ENCODE measurements at regions not wholly inside any gene's neighbourhood (a gene's known extent, or its start where the extent isn't known, plus 50 kb on each side); places are given as distances from the start of the nearest gene placed in this dataset.

DNA sequence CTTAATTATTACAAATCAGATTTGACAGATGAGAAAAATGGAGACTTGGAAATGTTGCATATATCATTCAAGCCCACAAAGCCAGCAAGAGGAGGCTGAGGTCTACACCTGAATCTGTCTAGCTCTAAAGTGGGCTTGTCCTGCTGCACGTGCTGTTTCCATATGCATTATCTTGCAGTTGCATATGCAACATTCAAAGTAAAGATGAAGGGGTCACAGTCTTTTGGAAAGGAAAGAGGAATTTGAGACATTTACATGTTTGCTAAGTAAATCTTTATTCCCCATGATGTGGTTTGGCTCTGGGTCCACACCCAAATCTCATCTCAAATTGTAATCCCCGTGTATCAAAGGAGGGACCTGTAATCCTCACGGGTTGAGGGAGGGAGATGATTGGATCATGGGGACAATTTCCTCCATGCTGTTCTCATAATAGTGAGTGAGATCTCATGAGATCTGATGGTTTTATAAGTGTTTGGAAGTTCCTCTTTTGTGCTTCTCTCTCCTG lies 98.3 kb downstream of the BACH1 start:
- Mint-ChIP-seq H3K36me3 (ENCODE audit: low read depth) (peaks cover 35% of the 10 kb centered on the region), H3K9me3 (peaks cover 20% of the 10 kb centered on the region), H3K27ac (no peak overlapping the region), H3K4me1 (ENCODE audit: low read depth) (no peaks in the 10 kb centered on the region), H3K27me3 (no peaks in the 10 kb centered on the region), H3K4me3 (no peak overlapping the region)
- DNase-seq: no peak

DNA sequence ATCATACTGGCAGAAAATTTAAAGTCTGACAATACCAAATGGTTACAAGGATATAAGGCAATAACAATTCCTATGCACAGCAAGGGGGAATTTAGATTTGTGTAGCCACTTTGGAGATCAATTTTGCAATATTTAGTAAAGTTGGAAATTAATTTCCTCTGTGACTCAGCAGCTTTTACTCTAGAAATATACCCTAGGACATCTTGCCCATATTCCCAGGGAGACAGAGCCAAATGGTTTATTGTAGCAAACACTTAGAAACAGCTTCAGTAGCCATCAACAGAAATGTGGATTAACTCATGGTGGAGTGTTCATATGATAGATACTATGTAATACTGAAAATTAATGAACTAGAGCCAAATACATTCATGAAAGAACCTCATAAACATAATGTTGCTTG lies 104.6 kb downstream of the BACH1 start:
- Mint-ChIP-seq H3K4me3 (no peak overlapping the region), H3K4me1 (ENCODE audit: low read depth) (no peaks in the 10 kb centered on the region), H3K36me3 (ENCODE audit: low read depth) (peaks cover 22% of the 10 kb centered on the region), H3K27ac (no peak overlapping the region), H3K27me3 (no peaks in the 10 kb centered on the region), H3K9me3 (peaks cover 18% of the 10 kb centered on the region)
- no peak for DNase-seq

DNA sequence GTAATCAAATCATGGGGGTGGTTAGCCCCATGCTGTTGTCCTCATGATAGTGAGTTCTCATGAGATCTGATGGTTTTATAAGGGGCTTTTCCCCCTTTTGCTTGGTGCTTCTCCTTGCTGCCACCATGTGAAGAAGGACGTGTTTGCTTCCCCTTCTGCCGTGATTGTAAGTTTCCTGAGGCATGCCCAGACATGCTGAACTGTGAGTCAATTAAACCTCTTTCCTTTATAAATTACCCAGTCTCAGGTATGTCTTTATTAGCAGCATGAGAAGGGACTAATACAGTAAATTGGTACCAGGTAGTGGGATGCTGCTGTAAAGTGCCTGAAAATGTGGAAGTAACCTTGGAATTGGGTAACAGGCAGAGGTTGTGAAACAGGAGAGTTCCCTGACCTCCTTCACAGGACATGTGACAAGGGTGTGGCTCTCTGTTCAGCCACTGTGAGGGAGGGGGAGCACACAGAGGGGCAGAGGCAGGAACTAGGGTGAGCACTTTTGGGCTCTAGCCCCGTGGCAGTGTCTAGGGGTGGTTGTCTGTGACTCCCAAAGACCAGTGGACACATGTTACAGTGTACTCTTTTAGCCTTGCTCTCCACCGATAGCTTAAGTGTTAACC lies 105.3 kb downstream of the BACH1 start:
- Mint-ChIP-seq H3K27ac (no peak overlapping the region), H3K9me3 (peaks cover 10% of the 10 kb centered on the region), H3K4me3 (no peak overlapping the region), H3K4me1 (ENCODE audit: low read depth) (no peaks in the 10 kb centered on the region), H3K36me3 (ENCODE audit: low read depth) (peaks cover 14% of the 10 kb centered on the region), H3K27me3 (no peaks in the 10 kb centered on the region)
- DNase-seq: no peak

DNA sequence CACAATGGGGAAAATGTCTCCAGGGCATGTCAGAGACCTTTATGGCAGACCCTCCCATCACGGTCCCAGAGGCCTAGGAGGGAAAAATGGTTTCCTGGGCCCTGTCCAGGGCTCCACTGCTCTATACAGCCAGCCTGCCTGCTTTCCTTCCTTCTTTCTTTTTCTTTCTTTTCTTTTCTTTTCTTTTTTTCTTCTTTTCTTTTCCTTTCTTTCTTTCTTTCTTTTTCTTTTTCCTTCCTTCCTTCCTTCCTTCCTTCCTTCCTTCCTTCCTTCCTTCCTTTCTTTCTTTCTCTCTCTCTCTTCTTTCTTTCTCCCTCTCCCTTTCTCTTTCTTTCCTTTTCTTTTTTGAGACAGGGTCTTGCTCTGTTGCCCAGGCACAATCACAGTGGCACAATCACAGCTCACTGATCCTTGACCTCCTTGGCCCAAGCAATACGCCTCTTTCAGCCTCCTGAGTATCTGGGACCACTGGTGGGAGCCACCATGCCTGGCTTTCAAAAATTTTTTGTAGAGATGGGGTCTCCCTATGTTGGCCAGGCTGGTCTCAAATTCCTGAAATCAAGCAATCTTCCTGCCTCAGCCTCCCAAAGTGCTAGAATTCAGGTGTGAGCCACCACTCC lies 106.9 kb downstream of the BACH1 start:
- Mint-ChIP-seq H3K4me3 (no peak overlapping the region), H3K27me3 (no peaks in the 10 kb centered on the region), H3K27ac (no peak overlapping the region), H3K4me1 (ENCODE audit: low read depth) (no peaks in the 10 kb centered on the region), H3K36me3 (ENCODE audit: low read depth) (peaks cover 1% of the 10 kb centered on the region), H3K9me3 (no peaks in the 10 kb centered on the region)
- DNase-seq: no peak

DNA sequence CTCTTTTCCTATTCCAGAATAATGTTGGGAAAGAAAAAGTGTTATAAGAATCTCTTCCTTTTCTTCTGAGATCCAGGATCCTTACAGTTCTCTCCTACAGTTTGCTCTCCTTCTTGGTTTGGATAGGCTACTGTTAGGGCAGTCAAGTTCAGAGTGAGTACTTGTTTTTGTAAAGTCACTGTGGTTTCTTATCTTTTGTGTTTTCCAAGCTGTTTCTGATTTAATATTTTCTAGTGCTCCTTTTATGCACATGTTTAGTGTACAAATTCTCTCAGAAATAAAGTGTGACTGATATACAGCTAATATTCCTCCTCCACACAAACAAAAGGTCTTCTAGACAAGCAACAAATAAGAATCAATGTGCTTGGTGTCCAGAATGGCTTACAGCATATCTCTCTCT lies 107.7 kb downstream of the BACH1 start:
- Mint-ChIP-seq H3K4me3 (no peak overlapping the region), H3K27me3 (no peaks in the 10 kb centered on the region), H3K36me3 (ENCODE audit: low read depth) (no peaks in the 10 kb centered on the region), H3K9me3 (no peaks in the 10 kb centered on the region), H3K4me1 (ENCODE audit: low read depth) (no peaks in the 10 kb centered on the region), H3K27ac (no peak overlapping the region)
- no peak for DNase-seq

DNA sequence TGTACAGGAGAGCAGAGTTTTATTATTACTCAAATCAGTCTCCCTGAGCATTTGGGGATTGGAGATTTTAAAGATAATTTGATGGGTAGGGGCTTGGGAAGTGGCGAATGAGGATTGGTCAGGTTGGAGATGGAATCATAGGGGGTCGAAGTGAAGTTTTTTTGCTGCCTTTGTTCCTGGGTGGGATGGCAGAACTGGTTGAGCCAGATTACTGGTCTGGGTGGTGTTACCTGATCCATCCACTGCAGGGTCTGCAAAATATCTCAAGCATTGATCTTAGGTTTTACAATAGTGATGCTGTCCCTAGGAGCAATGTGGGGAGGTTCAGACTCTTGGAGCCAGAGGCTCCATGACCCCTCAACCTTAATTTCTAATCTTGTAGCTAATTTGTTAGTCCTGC lies 108.8 kb downstream of the BACH1 start:
- Mint-ChIP-seq H3K9me3 (no peaks in the 10 kb centered on the region), H3K36me3 (ENCODE audit: low read depth) (no peaks in the 10 kb centered on the region), H3K27me3 (no peaks in the 10 kb centered on the region), H3K27ac (no peak overlapping the region), H3K4me3 (no peak overlapping the region), H3K4me1 (ENCODE audit: low read depth) (no peaks in the 10 kb centered on the region)
- no peak for DNase-seq

DNA sequence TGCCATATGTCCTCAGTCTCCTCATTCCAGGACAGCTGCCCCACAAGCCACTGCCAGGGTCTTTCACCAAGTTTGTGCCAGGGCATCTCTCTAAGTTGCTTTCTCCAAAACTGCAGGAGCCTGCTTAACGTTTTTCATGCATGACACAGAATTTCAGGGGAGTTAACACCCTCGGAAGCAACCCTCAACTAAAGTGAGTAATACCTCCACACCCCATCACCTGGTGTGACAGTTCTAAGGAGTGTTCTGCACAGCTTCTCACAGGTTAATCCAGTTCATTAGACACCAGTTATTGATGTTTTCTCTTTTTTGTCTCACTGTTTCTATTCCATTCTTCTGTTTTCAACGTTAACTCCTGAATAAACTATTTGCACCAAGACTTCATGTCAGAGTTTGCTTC lies 115.0 kb downstream of the BACH1 start:
- H3K4me3 Mint-ChIP-seq: no peak overlapping the region
- H3K27ac Mint-ChIP-seq: no peak overlapping the region
- no peak for DNase-seq
- H3K27me3 Mint-ChIP-seq: no peaks in the 10 kb centered on the region
- H3K4me1 Mint-ChIP-seq (ENCODE audit: low read depth): peaks cover 4% of the 10 kb centered on the region
- peaks cover 16% of the 10 kb centered on the region for H3K36me3 Mint-ChIP-seq (ENCODE audit: low read depth)
- H3K9me3 Mint-ChIP-seq: no peaks in the 10 kb centered on the region

DNA sequence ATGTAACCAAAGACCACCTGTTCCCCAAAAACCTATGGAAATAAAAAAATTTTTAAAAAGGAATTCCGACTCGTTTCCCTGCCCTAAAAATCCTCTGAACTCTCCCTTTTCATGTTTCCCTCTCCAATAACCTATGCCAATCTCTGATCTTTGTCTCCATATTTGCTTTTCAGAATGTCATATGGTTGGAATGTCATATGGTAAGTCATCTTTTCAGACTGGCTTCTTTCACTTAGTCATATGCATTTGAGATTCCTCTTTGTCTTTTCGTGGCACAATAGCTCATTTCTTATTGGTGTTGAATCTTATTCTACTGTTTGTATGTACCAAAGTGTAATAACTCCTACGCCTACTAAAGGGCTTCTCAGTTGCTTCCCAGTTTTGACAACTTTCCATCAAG lies 117.5 kb downstream of the BACH1 start:
- Mint-ChIP-seq H3K27me3 (no peaks in the 10 kb centered on the region), H3K9me3 (peaks cover 3% of the 10 kb centered on the region), H3K36me3 (ENCODE audit: low read depth) (peaks cover 18% of the 10 kb centered on the region), H3K27ac (no peak overlapping the region), H3K4me3 (no peak overlapping the region), H3K4me1 (ENCODE audit: low read depth) (peaks cover 6% of the 10 kb centered on the region)
- DNase-seq: no peak

DNA sequence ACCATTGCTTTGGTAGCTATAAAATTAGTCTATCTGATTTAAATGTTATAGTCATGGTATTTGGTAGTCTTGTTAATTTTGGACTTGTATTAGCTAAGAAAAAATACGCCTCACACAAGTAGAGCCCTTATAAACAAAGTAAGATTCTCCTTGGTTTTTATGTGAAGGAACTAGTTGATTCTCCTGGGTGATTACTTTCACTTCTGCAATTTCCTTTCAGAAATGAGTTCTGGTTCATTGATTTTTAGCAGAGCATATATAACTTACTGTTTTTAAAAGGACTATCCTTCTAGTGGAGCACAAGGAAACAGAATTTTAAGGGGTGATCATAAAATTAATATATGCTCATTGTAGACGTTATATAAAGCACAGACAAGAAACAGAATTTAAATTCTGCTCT lies 120.1 kb downstream of the BACH1 start:
- no peak overlapping the region for H3K4me3 Mint-ChIP-seq
- peaks cover 3% of the 10 kb centered on the region for H3K9me3 Mint-ChIP-seq
- H3K4me1 Mint-ChIP-seq (ENCODE audit: low read depth): peaks cover 6% of the 10 kb centered on the region
- DNase-seq: no peak
- H3K27me3 Mint-ChIP-seq: no peaks in the 10 kb centered on the region
- peaks cover 15% of the 10 kb centered on the region for H3K36me3 Mint-ChIP-seq (ENCODE audit: low read depth)
- H3K27ac Mint-ChIP-seq: no peak overlapping the region

DNA sequence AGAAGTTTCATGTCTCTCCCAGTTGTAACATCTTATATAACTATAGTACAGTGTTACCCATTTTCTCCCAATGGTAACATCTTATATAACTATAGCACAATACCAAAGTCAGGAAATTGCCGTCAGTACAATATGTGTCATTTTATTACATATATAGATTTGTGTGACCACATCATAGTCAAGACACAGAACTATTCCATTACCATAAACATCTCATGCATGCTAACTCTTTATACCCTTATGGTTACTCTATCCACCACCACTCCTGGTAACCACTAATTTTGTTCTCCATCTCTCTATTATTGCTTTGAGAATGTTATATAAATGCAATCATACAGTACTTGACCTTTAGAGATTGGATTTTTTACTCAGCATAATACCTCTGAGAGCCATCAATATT lies 120.7 kb downstream of the BACH1 start:
- H3K9me3 Mint-ChIP-seq: peaks cover 3% of the 10 kb centered on the region
- H3K27me3 Mint-ChIP-seq: no peaks in the 10 kb centered on the region
- DNase-seq: no peak
- no peak overlapping the region for H3K27ac Mint-ChIP-seq
- no peak overlapping the region for H3K4me3 Mint-ChIP-seq
- peaks cover 6% of the 10 kb centered on the region for H3K4me1 Mint-ChIP-seq (ENCODE audit: low read depth)
- H3K36me3 Mint-ChIP-seq (ENCODE audit: low read depth): peaks cover 12% of the 10 kb centered on the region

DNA sequence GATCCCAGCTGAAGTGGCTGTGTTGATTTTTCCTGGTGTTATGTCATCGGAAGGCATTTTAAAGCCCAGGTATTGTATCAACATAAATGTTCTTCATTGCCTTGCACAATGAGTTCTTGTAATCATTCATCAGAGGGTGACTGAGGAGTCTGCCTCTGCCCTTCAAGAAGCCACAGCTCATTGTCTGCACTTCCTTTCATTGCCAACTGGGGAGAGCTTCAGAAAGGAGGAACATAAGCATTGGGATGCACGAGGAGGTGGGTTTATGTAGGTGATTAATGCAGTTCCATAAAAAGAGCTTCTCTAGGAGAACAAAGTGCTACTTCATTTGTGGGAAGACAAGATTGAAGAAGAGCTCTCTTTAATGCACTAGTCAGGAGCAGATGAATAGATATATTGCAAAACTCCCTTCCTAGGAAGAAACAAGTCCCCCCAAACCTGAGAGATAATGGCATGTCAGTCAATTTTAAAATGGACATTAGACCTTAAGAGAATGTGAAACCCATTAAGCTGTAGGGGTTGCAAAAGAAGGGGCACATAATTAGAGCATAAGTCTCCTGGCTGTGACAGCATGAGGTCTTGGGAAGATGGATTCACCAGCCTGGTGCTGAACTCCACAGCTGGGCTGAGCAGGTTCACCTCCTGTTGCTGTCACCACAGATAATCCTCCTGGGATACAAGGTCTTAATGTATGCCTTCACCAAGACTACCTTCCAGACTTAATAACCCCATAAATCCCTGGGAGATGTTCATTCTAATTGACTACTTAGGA lies 124.6 kb downstream of the BACH1 start:
- Mint-ChIP-seq H3K36me3 (ENCODE audit: low read depth) (peaks cover 1% of the 10 kb centered on the region), H3K4me1 (ENCODE audit: low read depth) (peaks cover 5% of the 10 kb centered on the region), H3K9me3 (peaks cover 3% of the 10 kb centered on the region), H3K27ac (no peak overlapping the region), H3K27me3 (no peaks in the 10 kb centered on the region), H3K4me3 (no peak overlapping the region)
- no peak for DNase-seq

DNA sequence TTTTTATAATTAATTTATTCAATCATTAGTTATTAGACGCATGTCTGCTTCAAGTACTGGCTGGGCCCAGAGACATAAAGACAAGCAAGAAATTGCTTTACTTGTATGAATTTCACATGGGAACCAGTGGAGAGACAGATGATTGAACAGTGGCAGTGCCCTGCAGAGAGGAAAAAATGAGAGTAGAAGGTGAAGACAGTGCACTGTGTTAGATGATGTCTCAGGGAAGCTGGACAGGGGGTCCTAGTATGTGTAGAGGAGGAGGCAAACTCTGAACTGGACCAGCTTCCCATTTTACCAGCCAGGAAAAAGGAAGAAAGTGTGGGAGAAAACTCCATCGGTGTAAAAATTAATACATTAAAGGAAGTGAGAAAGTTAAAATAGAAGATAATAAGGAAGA lies 126.0 kb downstream of the BACH1 start:
- H3K9me3 Mint-ChIP-seq: peaks cover under 1% of the 10 kb centered on the region
- no peak overlapping the region for H3K27ac Mint-ChIP-seq
- DNase-seq: no peak
- no peaks in the 10 kb centered on the region for H3K4me1 Mint-ChIP-seq (ENCODE audit: low read depth)
- H3K4me3 Mint-ChIP-seq: no peak overlapping the region
- H3K27me3 Mint-ChIP-seq: no peaks in the 10 kb centered on the region
- peaks cover under 1% of the 10 kb centered on the region for H3K36me3 Mint-ChIP-seq (ENCODE audit: low read depth)

DNA sequence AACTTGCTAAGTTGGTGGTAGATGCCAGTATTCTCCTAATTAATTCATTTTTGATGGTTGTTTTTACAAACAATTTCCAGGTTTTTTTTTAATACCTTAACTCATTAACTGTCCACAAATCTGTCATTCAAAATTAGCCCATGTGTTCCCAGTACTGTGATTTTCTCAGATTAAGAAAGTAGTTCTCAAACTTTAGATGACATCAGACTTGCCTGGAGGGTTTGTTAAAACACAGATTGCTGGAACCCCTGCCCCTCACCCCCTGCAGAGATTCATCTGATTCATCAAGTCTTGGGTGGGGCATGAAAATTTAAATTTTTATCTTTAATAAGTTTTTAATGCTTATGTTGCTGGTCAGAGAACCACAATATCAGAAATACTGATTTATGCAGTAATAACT lies 130.5 kb downstream of the BACH1 start:
- no peak for DNase-seq
- Mint-ChIP-seq H3K27ac (no peak overlapping the region), H3K9me3 (no peaks in the 10 kb centered on the region), H3K4me1 (ENCODE audit: low read depth) (peaks cover 10% of the 10 kb centered on the region), H3K4me3 (no peak overlapping the region), H3K36me3 (ENCODE audit: low read depth) (no peaks in the 10 kb centered on the region), H3K27me3 (no peaks in the 10 kb centered on the region)

DNA sequence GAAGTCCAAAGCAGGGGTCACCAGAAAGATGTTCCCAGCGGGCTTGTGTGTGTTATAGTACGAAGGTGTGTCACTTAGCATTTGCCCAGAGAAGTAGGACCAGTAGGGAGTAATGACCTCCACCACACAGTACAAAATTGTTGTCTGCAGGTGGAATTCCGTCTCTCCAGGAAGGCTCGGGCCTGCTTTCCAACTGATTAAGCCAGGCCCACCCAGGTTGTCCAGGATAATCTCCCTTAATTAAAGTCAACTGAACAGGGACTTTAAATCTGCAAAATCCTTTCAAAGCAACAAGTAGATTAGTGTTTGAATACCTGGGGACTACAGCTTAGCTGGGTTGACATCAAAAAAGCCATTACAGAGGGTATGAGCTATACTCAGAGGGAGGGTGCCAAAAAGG lies 131.3 kb downstream of the BACH1 start:
- no peaks in the 10 kb centered on the region for H3K9me3 Mint-ChIP-seq
- H3K36me3 Mint-ChIP-seq (ENCODE audit: low read depth): no peaks in the 10 kb centered on the region
- no peak overlapping the region for H3K4me3 Mint-ChIP-seq
- H3K27ac Mint-ChIP-seq: no peak overlapping the region
- H3K27me3 Mint-ChIP-seq: no peaks in the 10 kb centered on the region
- peaks cover 18% of the 10 kb centered on the region for H3K4me1 Mint-ChIP-seq (ENCODE audit: low read depth)
- no peak for DNase-seq

DNA sequence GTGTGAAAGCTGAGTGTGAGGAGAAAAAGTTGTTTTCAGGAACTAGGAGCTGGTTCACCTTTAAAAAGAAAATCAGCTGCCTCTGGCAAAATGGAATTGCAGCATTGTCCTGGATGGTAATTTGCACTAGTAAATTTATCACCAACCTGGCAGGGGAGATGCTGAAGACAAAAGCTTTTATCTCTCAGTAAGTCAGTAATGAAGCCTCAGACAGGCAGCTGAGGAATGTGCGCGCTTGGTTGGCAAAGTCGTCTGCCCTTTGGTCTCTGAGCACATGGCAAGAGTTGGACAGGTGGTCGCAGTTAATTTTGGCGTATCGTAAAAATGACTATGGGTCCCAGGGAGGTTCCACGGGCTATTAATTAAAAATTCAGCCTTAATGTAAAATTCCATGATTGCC lies 131.9 kb downstream of the BACH1 start:
- DNase-seq: no peak
- Mint-ChIP-seq H3K9me3 (no peaks in the 10 kb centered on the region), H3K36me3 (ENCODE audit: low read depth) (no peaks in the 10 kb centered on the region), H3K27ac (no peak overlapping the region), H3K4me1 (ENCODE audit: low read depth) (peaks cover 23% of the 10 kb centered on the region), H3K4me3 (no peak overlapping the region), H3K27me3 (no peaks in the 10 kb centered on the region)
